ENCODE measurements at regions not wholly inside any gene's neighbourhood (a gene's known extent, or its start where the extent isn't known, plus 50 kb on each side); places are given as distances from the start of the nearest gene placed in this dataset.

GRCh38 chr16:86334079-86334635, 176.2 kb upstream of the FOXF1 start:
- Histone ChIP-seq H3K4me1 (no peaks in the 10 kb centered on the region), H3K36me3 (no peaks in the 10 kb centered on the region), H3K27me3 (peaks cover 0 to 56% (median 3%) of the 10 kb centered on the region in 3 donors), H3K4me3 (no peak overlapping the region), H3K27ac (no peak overlapping the region), H3K9me3 (no peaks in the 10 kb centered on the region)
- intact Hi-C loops (cut with DNase I; ENCODE audit: low total_unique reads) = no loop called here
- WGBS, 5 donors = 34 to 56% (median 43%) methylated on average over 7 of the region's 7 CpGs
- no peak for DNase-seq
- no peak for TF ChIP-seq EP300 (IDR thresholded peaks at IDR 0.05)
- no peak for TF ChIP-seq POLR2AphosphoS5 (IDR thresholded peaks at IDR 0.05)
- no peak for TF ChIP-seq CTCF (IDR thresholded peaks at IDR 0.05)
- no peak for TF ChIP-seq POLR2A (IDR thresholded peaks at IDR 0.05)

- TF ChIP-seq POLR2A (IDR thresholded peaks at IDR 0.05) = no peak
- no peak for TF ChIP-seq CTCF (IDR thresholded peaks at IDR 0.05)
- no peak for TF ChIP-seq POLR2AphosphoS5 (IDR thresholded peaks at IDR 0.05)
- TF ChIP-seq EP300 (IDR thresholded peaks at IDR 0.05) = no peak
- intact Hi-C loops (cut with DNase I; ENCODE audit: low total_unique reads) = no loop called here
- 63 to 83% (median 73%) methylated on average over 23 to 24 of the region's 24 CpGs for WGBS, 5 donors
Observed at GRCh38 chr16:86335266-86336172, 174.8 kb upstream of the FOXF1 start.

GRCh38 chr16:86337138-86337537, 173.2 kb upstream of the FOXF1 start:
- WGBS, 5 donors = 53 to 84% (median 74%) methylated on average over 15 to 18 of the region's 18 CpGs
- DNase-seq = no peak
- Histone ChIP-seq H3K9me3 (no peaks in the 10 kb centered on the region), H3K4me3 (no peak overlapping the region), H3K36me3 (no peaks in the 10 kb centered on the region), H3K27me3 (peaks cover 0 to 59% (median 3%) of the 10 kb centered on the region in 3 donors), H3K27ac (no peak overlapping the region), H3K4me1 (peaks cover 0 to 8% (median 2%) of the 10 kb centered on the region in 4 donors)
- intact Hi-C loops (cut with DNase I; ENCODE audit: low total_unique reads) = no loop called here
- no peak for TF ChIP-seq CTCF (IDR thresholded peaks at IDR 0.05)
- TF ChIP-seq EP300 (IDR thresholded peaks at IDR 0.05) = no peak
- TF ChIP-seq POLR2AphosphoS5 (IDR thresholded peaks at IDR 0.05) = no peak
- no peak for TF ChIP-seq POLR2A (IDR thresholded peaks at IDR 0.05)

More at GRCh38 chr16:86335266-86336172, 174.8 kb upstream of the FOXF1 start:
- Histone ChIP-seq H3K27ac (no peak overlapping the region), H3K4me3 (no peak overlapping the region), H3K27me3 (peaks cover 0 to 52% (median 3%) of the 10 kb centered on the region in 3 donors), H3K4me1 (no peaks in the 10 kb centered on the region), H3K9me3 (no peaks in the 10 kb centered on the region), H3K36me3 (no peaks in the 10 kb centered on the region)
- no peak for DNase-seq

- no peak for DNase-seq
- H3K4me3 ChIP-seq = no peak overlapping the region
- H3K4me1 ChIP-seq = peaks cover 0 to 12% (median 5%) of the 10 kb centered on the region in 4 donors
- no peaks in the 10 kb centered on the region for H3K36me3 ChIP-seq
- H3K9me3 ChIP-seq = no peaks in the 10 kb centered on the region
- H3K27me3 ChIP-seq = peaks cover 0 to 58% (median 3%) of the 10 kb centered on the region in 3 donors
- no peak for TF ChIP-seq EP300 (IDR thresholded peaks at IDR 0.05)
- no peak for TF ChIP-seq POLR2A (IDR thresholded peaks at IDR 0.05)
- no peak for TF ChIP-seq CTCF (IDR thresholded peaks at IDR 0.05)
- TF ChIP-seq POLR2AphosphoS5 (IDR thresholded peaks at IDR 0.05) = no peak
- WGBS, 5 donors = 57 to 78% (median 71%) methylated on average over 12 to 17 of the region's 17 CpGs
- no peak overlapping the region for H3K27ac ChIP-seq
- intact Hi-C loops (cut with DNase I; ENCODE audit: low total_unique reads) = no loop called here
Observed at GRCh38 chr16:86337581-86338402, 172.5 kb upstream of the FOXF1 start.
